Activated naive CD8-positive, alpha-beta T cell treated with anti-CD3 and anti-CD28 coated beads, Interleukin-2, amount 10 ng/mL, durations not matched to agents 7 days and 5 days (primary cell): ENCODE measurements at regions not wholly inside any gene's neighbourhood (a gene's known extent, or its start where the extent isn't known, plus 50 kb on each side); places are given as distances from the start of the nearest gene placed in this dataset.

Experiments
- ATAC-seq: fragments of 150-1000 bp; cut with Tn5 transposase; one replicate; pipeline ENCODE4 v1.10.0; 2021; ENCODE audit warnings: low read depth, moderate library complexity
- POLR2A ChIA-PET: fragments of 350-600 bp; sonication (Branson Sonifier 250); formaldehyde crosslinking; loops from one replicate; lab custom pipeline; 2021; ENCODE audit warnings: antibody characterized with exemption; lab: Charles Lee
- DNase-seq: peaks from one replicate; pipeline ENCODE4 v3.0.0; 2021
- H3K27ac Mint-ChIP-seq: one replicate; pipeline ENCODE4 v1.8.0; 2022; ENCODE audit warnings: mild to moderate bottlenecking, mixed read lengths
- H3K27me3 Mint-ChIP-seq: one replicate; pipeline ENCODE4 v1.8.0; 2022; ENCODE audit warnings: mild to moderate bottlenecking, moderate library complexity, mixed read lengths
- H3K36me3 Mint-ChIP-seq: one replicate; pipeline ENCODE4 v1.8.0; 2021; ENCODE audit warnings: mild to moderate bottlenecking, mixed read lengths
- H3K4me1 Mint-ChIP-seq: one replicate; pipeline ENCODE4 v1.8.0; 2021; ENCODE audit warnings: mixed read lengths
- H3K4me3 Mint-ChIP-seq: one replicate; pipeline ENCODE4 v1.8.0; 2022; ENCODE audit warnings: mild to moderate bottlenecking, moderate library complexity, mixed read lengths
- H3K9me3 Mint-ChIP-seq: one replicate; pipeline ENCODE4 v1.8.0; 2021; ENCODE audit warnings: mixed read lengths

- POLR2A ChIA-PET: no interaction called here
- Mint-ChIP-seq H3K9me3 (no peaks in the 10 kb centered on the region), H3K27ac (no peak overlapping the region), H3K4me1 (no peaks in the 10 kb centered on the region), H3K36me3 (no peaks in the 10 kb centered on the region), H3K27me3 (no peaks in the 10 kb centered on the region), H3K4me3 (no peak overlapping the region)
- DNase-seq: no peak
- no peak for ATAC-seq
Observed at GRCh38 chr22:49425356-49425755, 402.3 kb downstream of the BRD1 start.

DNA sequence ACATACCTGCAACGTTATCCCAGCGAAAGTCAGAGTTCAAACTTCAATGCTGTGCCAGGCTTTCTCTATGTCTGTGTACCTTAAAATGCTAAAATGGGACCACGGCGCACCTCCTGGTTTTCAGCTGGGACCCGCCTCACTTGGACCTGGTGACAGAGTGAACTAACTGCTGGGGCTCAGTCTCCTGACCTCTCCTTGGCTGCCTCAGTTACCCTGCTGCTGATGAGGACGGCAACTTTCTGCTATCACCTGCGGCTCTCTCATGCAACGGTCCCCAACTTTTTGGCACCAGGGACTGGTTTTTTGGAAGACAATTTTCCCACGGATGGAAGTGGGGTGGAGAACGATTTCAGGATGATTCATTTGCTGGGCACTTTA lies 402.8 kb downstream of the BRD1 start:
- no peaks in the 10 kb centered on the region for H3K9me3 Mint-ChIP-seq
- no peak overlapping the region for H3K4me3 Mint-ChIP-seq
- no peak for ATAC-seq
- H3K27me3 Mint-ChIP-seq: no peaks in the 10 kb centered on the region
- H3K36me3 Mint-ChIP-seq: no peaks in the 10 kb centered on the region
- no peak overlapping the region for H3K27ac Mint-ChIP-seq
- H3K4me1 Mint-ChIP-seq: no peaks in the 10 kb centered on the region
- POLR2A ChIA-PET: no interaction called here
- DNase-seq: no peak

DNA sequence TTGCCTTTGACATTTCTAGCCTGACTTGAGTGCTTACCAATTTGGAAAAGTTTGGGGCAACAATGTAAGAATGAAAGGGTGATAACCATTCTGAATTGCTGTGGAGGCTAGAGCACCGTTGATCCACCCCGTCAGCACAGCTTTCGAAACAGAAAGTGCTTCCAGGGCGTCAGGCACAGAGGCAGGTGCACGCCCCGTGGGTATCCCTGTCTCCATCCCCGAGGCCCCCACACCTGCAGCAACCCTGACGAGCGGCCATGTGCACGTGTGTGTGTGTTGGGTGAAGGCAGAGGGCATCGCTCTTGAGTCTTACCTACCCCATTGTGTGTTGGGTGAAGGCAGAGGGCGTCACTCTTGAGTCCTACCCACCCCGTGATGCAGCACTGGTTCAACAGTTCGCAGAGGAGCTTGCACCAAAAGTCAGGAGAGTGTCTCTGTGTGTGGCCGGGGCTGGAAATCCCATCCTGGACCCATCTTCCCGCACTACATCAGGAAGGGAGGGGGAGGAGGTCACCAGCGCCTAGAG lies 404.5 kb downstream of the BRD1 start:
- H3K36me3 Mint-ChIP-seq: no peaks in the 10 kb centered on the region
- DNase-seq: no peak
- no peaks in the 10 kb centered on the region for H3K9me3 Mint-ChIP-seq
- H3K4me3 Mint-ChIP-seq: no peak overlapping the region
- H3K4me1 Mint-ChIP-seq: no peaks in the 10 kb centered on the region
- ATAC-seq: no peak
- H3K27me3 Mint-ChIP-seq: no peaks in the 10 kb centered on the region
- POLR2A ChIA-PET: no interaction called here
- H3K27ac Mint-ChIP-seq: no peak overlapping the region

DNA sequence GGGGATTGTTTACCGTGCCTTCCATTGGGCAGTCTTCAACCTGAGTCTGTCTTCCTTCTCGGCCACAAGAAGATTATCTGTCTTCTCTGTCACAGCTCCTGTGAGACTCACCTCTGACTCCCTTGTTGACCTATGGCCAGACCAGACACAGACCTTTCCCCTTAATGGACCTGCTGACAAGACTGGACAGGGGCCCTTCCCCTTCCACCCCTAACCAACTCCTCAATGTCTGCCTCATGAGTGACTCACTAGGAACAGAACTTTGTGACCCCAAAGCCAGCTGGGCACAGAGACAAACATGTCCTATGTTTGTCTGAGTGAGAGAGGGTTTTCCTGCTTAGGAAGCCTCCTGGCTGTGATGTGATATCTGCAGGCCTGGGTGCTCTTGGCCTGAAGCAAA lies 405.0 kb downstream of the BRD1 start:
- H3K27me3 Mint-ChIP-seq: no peaks in the 10 kb centered on the region
- H3K36me3 Mint-ChIP-seq: no peaks in the 10 kb centered on the region
- no peaks in the 10 kb centered on the region for H3K9me3 Mint-ChIP-seq
- H3K4me1 Mint-ChIP-seq: no peaks in the 10 kb centered on the region
- no peak overlapping the region for H3K27ac Mint-ChIP-seq
- ATAC-seq (no peak), DNase-seq (no peak)
- H3K4me3 Mint-ChIP-seq: no peak overlapping the region
- POLR2A ChIA-PET: no interaction called here

GRCh38 chr22:49420651-49421050 lies 407.0 kb downstream of the BRD1 start:
- DNase-seq (no peak), ATAC-seq (no peak)
- no peak overlapping the region for H3K27ac Mint-ChIP-seq
- no peaks in the 10 kb centered on the region for H3K27me3 Mint-ChIP-seq
- H3K4me1 Mint-ChIP-seq: no peaks in the 10 kb centered on the region
- no peaks in the 10 kb centered on the region for H3K9me3 Mint-ChIP-seq
- POLR2A ChIA-PET: no interaction called here
- H3K4me3 Mint-ChIP-seq: no peak overlapping the region
- no peaks in the 10 kb centered on the region for H3K36me3 Mint-ChIP-seq

- POLR2A ChIA-PET: no interaction called here
- ATAC-seq: no peak
- Mint-ChIP-seq H3K4me3 (no peak overlapping the region), H3K9me3 (no peaks in the 10 kb centered on the region), H3K27ac (no peak overlapping the region), H3K27me3 (no peaks in the 10 kb centered on the region), H3K4me1 (no peaks in the 10 kb centered on the region), H3K36me3 (no peaks in the 10 kb centered on the region)
- no peak for DNase-seq
Observed at GRCh38 chr22:49419661-49420060, 408.0 kb downstream of the BRD1 start.

- H3K27me3 Mint-ChIP-seq: no peaks in the 10 kb centered on the region
Observed at GRCh38 chr22:49418943-49419342, 408.7 kb downstream of the BRD1 start.

DNA sequence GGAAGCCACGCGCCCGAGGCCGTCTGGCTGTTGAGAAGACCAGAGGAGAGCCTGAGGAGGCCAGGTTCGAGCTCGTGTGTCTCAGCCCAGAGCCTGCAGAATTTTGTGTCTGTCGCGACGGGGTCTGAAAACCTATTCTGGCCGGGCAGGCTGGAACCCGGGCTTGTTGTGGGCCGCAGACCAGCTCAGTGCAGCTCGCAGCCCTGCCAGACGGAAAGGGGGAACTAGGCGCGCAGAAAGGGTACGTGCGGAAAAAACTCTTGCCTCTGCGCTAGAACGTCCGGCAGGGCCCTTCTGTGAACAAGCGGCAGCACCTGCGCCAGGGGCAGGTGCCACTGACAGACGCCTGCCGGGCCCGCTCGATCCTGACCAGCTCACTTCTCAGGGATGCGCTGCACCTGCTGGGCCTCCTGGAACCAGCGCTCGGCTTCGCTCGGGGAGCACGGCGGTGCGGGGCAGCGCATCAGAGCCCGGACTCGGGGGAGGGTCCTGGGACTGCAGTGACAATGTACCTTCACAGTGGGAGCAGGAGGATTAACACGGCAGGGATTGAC lies 409.3 kb downstream of the BRD1 start:
- Mint-ChIP-seq H3K9me3 (no peaks in the 10 kb centered on the region), H3K36me3 (no peaks in the 10 kb centered on the region), H3K4me3 (no peak overlapping the region), H3K27me3 (peaks cover 2% of the 10 kb centered on the region), H3K4me1 (no peaks in the 10 kb centered on the region), H3K27ac (no peak overlapping the region)
- no peak for ATAC-seq
- POLR2A ChIA-PET: no interaction called here
- no peak for DNase-seq

More at GRCh38 chr22:49418943-49419342, 408.7 kb downstream of the BRD1 start:
- H3K4me3 Mint-ChIP-seq: no peak overlapping the region
- H3K27ac Mint-ChIP-seq: no peak overlapping the region
- ATAC-seq (no peak), DNase-seq (no peak)
- POLR2A ChIA-PET: no interaction called here
- H3K4me1 Mint-ChIP-seq: no peaks in the 10 kb centered on the region
- H3K36me3 Mint-ChIP-seq: no peaks in the 10 kb centered on the region
- H3K9me3 Mint-ChIP-seq: no peaks in the 10 kb centered on the region

GRCh38 chr22:49417833-49418232 lies 409.8 kb downstream of the BRD1 start:
- no peak overlapping the region for H3K27ac Mint-ChIP-seq
- no peaks in the 10 kb centered on the region for H3K36me3 Mint-ChIP-seq
- H3K4me3 Mint-ChIP-seq: no peak overlapping the region

DNA sequence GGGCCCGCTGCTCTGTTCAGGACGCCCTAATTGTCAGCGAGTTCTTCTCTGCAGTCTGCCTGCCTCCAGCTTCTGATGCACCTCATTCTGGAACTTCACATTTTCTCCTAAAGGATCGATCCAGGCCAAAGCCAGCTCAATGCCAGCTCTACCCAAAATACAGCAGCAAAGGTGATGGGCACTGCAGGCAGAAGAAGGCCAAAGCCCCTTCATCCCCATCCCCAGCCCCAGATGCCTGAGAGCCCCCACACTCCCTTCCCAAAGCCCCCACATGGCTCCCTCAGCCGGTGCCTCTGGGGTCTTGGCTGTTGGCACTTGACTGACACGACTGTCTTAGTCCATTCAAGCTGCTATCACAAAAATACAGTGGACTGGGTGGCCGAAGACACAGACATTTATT lies 410.3 kb downstream of the BRD1 start:
- no peak overlapping the region for H3K4me3 Mint-ChIP-seq
- ATAC-seq: no peak
- no peak for DNase-seq
- no peaks in the 10 kb centered on the region for H3K9me3 Mint-ChIP-seq
- peaks cover 4% of the 10 kb centered on the region for H3K27me3 Mint-ChIP-seq
- POLR2A ChIA-PET: no interaction called here
- no peaks in the 10 kb centered on the region for H3K36me3 Mint-ChIP-seq
- H3K27ac Mint-ChIP-seq: no peak overlapping the region
- H3K4me1 Mint-ChIP-seq: no peaks in the 10 kb centered on the region

More at GRCh38 chr22:49417833-49418232, 409.8 kb downstream of the BRD1 start:
- POLR2A ChIA-PET: no interaction called here
- Mint-ChIP-seq H3K9me3 (no peaks in the 10 kb centered on the region), H3K4me1 (no peaks in the 10 kb centered on the region), H3K27me3 (peaks cover 3% of the 10 kb centered on the region)
- DNase-seq (no peak), ATAC-seq (no peak)

GRCh38 chr22:49415151-49415951 lies 412.3 kb downstream of the BRD1 start:
- Mint-ChIP-seq H3K4me1 (no peaks in the 10 kb centered on the region), H3K9me3 (no peaks in the 10 kb centered on the region), H3K36me3 (no peaks in the 10 kb centered on the region), H3K4me3 (no peak overlapping the region), H3K27ac (no peak overlapping the region), H3K27me3 (peaks cover 7% of the 10 kb centered on the region)
- POLR2A ChIA-PET: no interaction called here
- no peak for ATAC-seq
- no peak for DNase-seq

DNA sequence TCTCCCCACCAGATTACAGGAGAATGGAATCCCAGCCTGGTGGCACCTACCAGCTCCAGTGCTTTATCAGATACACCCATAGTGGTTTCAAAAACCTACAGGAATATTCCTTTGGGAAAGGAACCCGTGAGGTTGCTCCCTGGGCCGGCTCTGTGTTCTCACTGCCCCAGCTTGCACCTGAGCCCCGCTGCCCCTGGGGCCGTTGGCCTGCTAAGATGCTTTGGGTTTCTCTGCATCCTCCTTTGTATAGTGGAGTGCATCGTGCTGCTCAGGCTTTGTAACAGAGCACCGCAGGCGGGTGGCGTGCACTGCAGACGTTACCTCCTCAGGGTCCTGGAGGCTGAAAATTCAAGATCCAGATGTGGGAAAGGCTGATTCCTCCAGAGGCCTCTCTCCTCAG lies 414.1 kb downstream of the BRD1 start:
- POLR2A ChIA-PET: no interaction called here
- DNase-seq (no peak), ATAC-seq (no peak)
- Mint-ChIP-seq H3K4me1 (no peaks in the 10 kb centered on the region), H3K27ac (no peak overlapping the region), H3K4me3 (no peak overlapping the region), H3K9me3 (no peaks in the 10 kb centered on the region), H3K27me3 (peaks cover 9% of the 10 kb centered on the region), H3K36me3 (no peaks in the 10 kb centered on the region)

DNA sequence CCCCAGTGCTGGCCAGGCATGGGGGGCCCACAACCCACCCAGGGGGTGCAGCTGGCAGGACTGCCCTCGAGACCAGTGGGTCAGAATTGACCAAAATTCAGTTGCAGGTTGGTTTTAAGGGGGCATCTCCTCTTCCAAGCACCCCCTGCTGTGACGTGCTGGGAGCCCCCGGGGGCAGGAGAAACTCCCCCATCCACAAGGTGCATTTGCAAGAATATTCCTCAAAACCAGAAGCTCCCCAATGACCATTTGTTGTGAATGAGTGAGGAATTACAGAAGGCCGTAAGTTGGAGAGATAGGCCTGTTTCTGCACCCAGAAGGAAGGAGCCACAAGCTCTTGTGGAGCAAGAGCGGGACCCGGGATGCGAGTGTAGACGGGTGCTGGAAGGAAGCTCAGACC lies 414.5 kb downstream of the BRD1 start:
- H3K27ac Mint-ChIP-seq: no peak overlapping the region
- DNase-seq (no peak), ATAC-seq (no peak)
- peaks cover 9% of the 10 kb centered on the region for H3K27me3 Mint-ChIP-seq
- no peaks in the 10 kb centered on the region for H3K36me3 Mint-ChIP-seq
- POLR2A ChIA-PET: no interaction called here
- H3K4me1 Mint-ChIP-seq: no peaks in the 10 kb centered on the region
- no peaks in the 10 kb centered on the region for H3K9me3 Mint-ChIP-seq
- no peak overlapping the region for H3K4me3 Mint-ChIP-seq

GRCh38 chr22:49412236-49412635 lies 415.4 kb downstream of the BRD1 start:
- ATAC-seq (no peak), DNase-seq (no peak)
- H3K27ac Mint-ChIP-seq: no peak overlapping the region
- peaks cover 9% of the 10 kb centered on the region for H3K27me3 Mint-ChIP-seq
- no peaks in the 10 kb centered on the region for H3K36me3 Mint-ChIP-seq
- POLR2A ChIA-PET: no interaction called here
- no peaks in the 10 kb centered on the region for H3K4me1 Mint-ChIP-seq
- H3K4me3 Mint-ChIP-seq: no peak overlapping the region
- H3K9me3 Mint-ChIP-seq: no peaks in the 10 kb centered on the region
